Stimulated activated CD4-positive, alpha-beta T cell treated with anti-CD3 and anti-CD28 coated beads, Interleukin-4, amount 100 ng/mL, for 4 hours (primary cell): ENCODE measurements at regions not wholly inside any gene's neighbourhood (a gene's known extent, or its start where the extent isn't known, plus 50 kb on each side); places are given as distances from the start of the nearest gene placed in this dataset.

Experiments
- DNase-seq, 2 experiments: peaks; one replicate each; pipeline ENCODE4 v3.0.0-alpha.2; 2020

DNA sequence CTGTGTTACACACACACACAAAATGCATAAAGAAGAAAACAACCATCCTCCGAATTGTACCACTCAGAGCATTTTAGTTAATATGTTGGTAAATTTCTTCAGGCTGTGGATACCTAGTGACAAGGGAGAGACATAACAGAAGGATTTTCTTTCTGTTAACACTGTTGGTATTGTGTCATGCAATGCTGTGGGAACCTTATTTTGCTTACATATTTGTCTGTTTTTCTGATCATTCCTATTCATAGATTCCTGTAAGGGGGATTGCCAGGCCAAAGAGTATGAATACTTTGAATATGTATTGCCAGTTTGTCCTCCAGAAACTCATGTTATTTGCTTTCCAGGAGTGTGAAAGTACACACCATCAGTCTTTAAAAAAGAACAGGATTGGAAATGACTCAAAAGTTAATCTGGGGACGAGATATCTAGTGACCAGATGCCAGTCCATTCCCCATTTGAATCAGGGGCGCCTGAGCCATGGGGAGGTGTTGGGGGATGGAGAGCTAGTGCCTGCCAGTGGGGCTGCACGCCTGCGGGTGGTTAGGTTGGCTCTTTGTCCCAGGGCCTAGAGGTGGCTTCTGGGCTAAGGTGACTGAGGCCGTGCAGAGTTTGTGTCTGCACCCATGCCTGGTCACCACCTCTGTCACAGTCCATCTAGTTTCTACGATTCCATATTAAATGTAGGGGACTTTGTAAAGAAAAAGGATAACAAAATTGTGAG is 142.0 kb downstream of the PTPN20 start:
- DNase-seq, result no peak

DNA sequence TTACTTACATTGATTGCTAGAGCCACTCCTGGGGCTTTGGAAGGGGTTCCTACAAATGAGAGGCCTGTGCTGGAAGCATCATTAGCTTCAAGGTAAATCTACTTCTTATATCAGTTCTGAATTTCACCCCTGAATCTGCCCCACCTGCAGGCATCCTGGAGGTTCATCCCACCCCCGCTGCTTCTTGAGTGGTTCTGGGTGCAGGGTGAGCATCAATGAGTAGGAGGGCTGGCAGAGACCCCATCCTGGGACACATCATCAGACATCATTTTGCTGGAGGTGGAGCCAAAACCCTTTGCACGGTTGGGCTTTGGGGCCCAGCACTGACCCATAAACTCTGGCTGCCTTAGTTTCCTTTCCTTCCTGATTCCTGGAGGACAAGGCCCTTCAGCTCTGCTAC is 143.7 kb downstream of the PTPN20 start:
- DNase-seq, result no peak

DNA sequence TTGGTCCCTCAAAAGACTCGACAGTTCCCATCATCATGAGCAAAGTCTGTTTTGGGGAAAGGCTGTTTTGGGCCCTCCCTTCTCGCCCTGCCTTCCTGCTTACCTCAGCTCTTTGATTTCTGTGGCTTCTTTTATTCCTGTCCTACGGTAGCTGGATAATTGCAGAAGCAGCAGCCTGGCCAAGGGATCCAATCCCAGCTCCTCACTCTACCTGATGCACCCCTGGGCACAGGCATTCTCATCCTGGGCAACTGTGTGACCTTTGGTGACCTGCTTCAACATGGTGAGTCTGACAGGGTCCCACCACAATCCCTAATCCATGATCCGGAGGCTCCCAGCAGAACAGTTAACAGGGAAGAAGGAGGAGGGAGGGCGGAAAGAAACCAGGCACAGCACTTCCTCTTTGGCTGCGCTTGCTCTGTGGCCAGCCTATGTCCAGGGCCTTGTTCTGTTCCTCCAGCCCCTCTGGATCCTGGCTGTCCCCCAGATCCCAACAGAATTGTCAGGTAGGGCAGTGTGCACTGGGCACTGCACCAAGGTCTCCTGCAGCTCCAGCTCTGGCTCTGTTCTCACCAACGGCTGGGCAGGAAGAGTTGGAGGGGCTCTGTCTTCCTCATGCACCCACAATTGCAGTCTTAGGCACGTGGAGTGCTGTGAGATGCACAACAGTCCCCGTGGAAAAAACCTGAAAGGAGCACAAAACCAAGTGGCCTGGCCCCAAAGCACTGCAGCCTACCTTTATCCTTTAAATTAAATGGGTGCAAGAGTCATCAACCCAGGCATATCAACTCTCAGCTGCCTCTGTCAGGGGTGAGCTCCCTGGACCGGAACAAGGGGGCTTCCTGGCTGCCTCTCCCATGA is 144.4 kb downstream of the PTPN20 start:
- no peak for DNase-seq

DNA sequence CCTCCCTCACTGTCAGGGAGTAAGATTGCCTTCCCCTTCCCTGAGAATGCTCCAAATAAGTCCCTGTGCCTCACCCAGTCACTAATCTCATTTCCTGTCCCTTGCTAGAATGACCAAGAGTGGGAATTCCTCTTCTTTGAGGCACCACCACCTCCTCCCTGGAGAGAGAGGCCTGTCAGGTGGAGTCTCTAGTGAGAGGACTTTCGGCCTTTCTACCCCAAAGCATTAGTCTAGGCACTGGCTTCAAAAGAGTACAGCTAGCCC is 145.0 kb downstream of the PTPN20 start:
- no peak for DNase-seq

GRCh38 chr10:47057471-47057870 is 146.2 kb downstream of the PTPN20 start:
- no peak for DNase-seq

DNA sequence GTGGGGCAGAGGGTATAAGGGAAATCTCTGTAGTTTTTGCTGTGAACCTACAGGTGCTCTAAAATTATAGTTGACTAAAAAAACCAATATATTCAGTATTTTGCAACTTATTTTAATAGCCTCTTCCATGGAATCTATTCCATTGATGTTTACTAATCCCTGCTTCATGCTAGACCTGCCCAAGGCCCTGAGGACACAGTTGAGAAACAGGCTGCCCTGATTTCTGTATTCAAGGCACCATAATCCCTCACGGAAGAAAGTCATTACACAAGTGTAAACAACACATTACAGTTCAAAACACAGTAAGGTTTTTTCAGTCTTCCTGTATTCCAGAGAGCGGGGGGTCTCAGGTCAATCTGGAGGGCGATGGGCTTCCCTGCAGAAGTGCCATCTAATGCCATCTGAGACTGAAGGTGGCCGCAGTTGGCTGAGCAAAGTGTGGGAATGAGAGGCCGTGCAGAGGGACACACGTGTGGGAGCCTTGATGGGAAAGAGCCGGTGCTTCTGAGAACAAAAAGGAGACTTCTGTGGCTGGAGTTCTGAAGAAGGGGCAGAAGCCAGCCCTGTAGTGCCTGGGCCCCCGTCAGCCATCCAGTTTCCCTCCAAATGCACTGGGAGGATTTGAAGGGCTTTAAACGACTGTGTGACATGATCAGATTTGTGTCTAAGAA is 146.9 kb downstream of the PTPN20 start:
- no peak for DNase-seq

DNA sequence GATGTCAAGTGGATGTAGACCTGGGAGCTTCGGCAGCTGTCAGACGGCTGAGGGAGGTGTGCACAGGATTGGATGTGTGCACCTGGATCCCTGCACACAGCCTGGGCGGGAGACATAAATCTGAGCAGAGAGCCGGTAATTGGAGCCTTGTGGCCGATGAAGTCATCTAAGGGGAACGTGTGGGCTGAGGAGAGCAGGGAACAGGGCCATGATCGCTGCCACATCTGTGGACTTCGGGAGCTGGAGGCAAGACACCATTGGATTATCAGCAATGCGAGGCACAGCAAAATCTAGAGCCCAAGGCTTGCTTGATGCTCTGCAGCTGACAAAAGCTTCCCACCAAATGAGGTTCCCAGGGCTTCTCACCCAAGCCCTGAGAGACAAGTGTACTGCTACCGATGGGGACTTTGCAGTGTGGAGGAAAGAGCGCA is 147.7 kb downstream of the PTPN20 start:
- DNase-seq, result no peak

DNA sequence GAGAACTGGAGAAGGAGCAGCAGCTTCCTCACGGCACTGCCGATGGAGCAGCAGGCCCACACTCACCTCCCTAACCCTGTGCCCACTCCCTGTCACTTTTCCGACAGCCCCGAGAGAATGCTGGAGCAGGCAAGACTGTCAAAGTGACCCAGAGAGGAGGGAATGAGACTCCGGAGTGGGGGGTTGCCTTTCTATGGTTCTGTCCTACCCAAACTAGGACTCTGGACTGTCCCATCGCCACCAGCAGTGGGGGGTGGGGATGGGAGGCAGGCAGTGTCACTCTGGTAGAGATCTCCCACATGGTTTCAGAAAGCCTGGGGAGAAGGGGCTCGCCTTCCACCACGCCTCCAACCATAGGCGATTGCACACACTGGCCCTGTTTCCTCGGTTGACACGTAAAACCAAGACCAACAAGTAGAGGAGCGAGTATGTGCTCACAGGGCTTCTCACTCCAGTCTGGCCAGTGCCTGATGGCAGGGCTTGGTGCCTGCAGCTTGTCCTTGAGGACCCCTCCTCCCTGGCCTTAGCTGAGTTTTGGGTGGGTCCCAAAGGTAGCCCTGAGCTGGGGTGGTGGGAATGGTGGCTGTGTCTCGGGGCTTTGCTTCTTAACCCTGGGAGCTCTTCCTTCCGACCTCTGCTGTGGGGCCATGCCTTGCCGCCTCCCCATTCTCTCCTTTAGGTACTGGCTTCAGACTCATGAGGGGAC is 148.5 kb downstream of the PTPN20 start:
- DNase-seq, result no peak

DNA sequence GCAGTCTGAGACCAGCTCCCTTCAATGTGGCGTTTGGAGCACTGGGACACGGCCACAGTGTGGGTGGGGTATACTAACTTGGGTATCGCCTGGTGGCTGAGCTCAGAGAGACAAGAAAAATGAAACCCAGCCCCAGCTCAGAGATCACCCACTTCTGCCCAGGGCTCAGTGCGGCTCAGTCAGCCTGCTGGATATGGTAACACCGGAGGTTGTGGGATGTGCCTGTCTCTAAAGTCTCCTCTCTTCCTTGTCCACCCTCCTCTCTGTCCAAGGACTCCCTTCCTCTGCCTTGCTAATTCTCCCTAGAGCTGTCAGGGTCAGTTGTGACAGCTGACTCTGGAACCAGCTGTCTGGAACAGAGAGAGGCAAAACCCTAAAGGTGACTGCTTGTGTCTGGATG is 149.1 kb downstream of the PTPN20 start:
- DNase-seq, result no peak

GRCh38 chr10:47060993-47061500 is 149.8 kb downstream of the PTPN20 start:
- no peak for DNase-seq

DNA sequence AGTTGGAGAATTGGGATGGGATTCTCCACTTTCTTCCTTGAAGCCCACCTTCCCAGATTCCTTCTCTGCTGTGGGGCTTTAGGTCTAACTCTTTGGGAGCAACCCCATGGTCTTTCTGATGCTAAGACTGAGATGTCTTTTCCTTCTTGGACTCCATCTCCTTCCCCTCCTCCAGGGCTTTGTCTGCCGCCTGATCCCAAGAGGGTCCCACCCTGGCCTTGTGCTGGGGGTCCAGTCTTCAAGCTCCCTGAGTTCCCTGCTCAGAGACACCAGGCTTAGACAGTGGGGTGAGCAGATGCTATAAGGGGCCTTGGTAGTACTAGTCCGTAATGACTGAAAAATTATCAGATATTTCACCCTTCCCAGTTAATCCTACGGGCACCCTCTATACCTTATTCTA is 150.5 kb downstream of the PTPN20 start:
- no peak for DNase-seq

DNA sequence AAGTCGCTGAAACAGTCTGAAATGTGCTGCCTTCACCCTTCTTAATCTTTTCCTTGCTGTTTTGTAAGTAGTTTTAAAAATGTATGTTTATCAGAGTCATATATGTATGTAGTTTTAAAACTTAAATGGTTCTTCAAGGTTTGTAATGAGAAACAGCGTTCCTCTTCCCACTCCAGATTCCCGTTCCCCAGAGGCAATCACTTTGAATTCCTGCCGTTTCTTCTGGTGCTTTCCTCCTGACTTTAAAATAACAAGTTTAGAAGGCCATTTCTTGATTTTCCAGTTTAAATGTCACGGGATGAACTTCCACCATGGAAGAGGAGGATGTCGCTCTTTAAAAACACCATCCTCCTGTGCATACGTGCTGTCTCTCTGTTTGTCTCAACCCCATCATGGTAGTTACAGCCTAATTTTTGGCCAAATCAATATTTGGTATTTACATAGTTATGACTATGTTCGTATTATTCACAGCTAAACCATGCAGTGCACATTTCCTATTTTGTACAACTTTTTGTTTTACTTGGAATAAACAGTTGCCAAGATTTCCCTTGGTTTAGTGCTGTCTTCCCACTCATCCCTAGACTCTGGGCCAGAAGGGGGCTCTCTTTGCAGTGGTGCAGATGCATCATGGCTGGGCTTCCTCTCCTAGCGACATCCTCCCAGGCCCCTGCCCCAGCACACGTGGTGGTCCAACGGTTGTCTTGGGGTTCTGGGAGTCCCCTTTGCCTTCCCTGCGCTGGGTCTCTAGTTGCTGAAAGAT is 151.4 kb downstream of the PTPN20 start:
- DNase-seq, result no peak

DNA sequence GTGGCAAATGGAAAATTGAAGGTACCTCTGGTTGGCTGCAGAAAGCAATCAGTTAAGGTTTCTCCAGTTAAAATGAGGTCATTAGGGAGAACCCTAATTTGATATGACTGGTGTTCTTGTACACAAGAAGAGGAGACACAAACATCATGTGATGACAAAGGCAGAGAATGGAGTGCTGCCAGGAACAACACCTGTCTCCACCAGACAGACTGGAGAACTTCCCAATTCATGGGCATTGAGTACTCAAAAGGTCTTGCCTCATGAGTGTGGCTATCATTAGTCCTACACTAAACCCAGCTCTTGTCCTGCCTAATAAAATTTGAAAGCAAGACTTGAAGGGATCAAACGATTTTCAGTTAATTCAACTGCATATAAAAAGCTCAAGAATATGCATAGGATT is 152.6 kb downstream of the PTPN20 start:
- no peak for DNase-seq

DNA sequence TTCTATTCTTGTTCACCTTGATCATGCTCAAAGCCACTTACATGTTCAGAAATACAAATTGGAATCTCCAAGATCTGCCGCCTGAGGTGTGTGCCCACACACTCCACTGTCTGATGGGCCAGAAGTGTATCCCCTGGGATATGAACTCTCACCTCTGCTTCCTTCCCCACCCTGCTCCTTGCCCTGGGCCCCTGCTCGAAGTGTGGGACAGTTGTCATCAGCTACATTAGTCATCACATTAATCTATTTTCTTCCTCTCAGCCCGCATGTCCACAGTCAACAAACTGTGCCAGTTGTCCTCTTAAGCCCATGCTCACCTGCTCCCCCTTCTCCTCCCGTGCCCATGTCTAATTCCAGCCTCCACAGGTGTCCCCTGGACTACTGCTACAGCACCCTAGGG is 154.7 kb downstream of the PTPN20 start:
- no peak for DNase-seq

GRCh38 chr10:47067949-47068940 is 157.0 kb downstream of the PTPN20 start:
- DNase-seq, result no peak

- DNase-seq, result no peak
Observed at GRCh38 chr10:47070541-47070940, 159.3 kb downstream of the PTPN20 start.

DNA sequence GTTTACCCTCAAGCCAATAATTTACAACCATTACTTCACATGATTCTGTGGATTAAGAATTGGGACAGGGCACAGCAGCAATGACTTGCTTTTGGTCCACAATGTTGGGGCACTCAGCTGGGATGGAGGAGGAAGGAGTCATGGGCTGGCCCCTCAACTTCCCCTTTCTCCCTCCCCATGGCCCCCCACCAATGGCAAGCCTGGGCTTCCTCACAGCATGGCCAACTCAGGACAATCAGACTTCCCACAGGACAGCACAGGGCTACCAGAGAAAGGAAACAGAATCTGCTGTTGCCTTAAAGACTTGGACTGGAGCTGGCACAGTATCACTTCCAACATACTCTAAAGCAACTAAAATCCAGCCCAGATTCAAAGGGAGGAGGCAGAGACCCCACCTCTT is 160.7 kb downstream of the PTPN20 start:
- no peak for DNase-seq

GRCh38 chr10:47073967-47074366 is 162.7 kb downstream of the PTPN20 start:
- no peak for DNase-seq

- DNase-seq, result no peak
Observed at GRCh38 chr10:47076949-47077361, 165.7 kb downstream of the PTPN20 start.

GRCh38 chr10:47077386-47077785 is 166.2 kb downstream of the PTPN20 start:
- no peak for DNase-seq

DNA sequence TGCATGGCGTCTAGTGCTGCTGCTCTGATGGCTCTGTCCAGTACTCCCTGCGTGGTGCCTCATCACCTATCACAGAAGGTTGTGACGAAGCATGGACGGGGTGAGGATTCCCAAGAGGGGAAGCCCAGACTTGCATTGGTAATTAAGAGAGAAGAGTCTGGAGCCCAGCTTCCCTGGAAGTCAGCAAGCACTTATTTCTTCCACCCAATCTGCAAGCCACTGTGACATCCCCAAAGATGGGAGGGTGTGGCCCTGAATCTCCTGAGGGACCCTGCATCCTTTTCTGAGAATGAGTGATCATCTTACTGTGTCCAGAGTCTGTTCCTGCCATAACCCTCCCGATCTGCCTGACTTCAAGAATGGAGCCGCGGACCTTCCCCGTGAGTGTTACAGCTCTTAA is 166.7 kb downstream of the PTPN20 start:
- DNase-seq, result no peak
